Jurkat, Clone E6-1 (cell line): ENCODE measurements at regions not wholly inside any gene's neighbourhood (a gene's known extent, or its start where the extent isn't known, plus 50 kb on each side); places are given as distances from the start of the nearest gene placed in this dataset.
A peak's percentile ranks its signal among the peaks of the same experiment; 100 is the strongest.

ENCODE experiments used
- DNase-seq: peaks from one replicate; pipeline ENCODE4 v3.0.0-alpha.2; 2011; ENCODE audit warnings: low read depth, low spot score
- H3K4me3 ChIP-seq: 2 replicates; pipeline ENCODE4 v1.5.1; 2011; ENCODE audit warnings: mild to moderate bottlenecking, low read length, control low read depth, moderate library complexity

DNA sequence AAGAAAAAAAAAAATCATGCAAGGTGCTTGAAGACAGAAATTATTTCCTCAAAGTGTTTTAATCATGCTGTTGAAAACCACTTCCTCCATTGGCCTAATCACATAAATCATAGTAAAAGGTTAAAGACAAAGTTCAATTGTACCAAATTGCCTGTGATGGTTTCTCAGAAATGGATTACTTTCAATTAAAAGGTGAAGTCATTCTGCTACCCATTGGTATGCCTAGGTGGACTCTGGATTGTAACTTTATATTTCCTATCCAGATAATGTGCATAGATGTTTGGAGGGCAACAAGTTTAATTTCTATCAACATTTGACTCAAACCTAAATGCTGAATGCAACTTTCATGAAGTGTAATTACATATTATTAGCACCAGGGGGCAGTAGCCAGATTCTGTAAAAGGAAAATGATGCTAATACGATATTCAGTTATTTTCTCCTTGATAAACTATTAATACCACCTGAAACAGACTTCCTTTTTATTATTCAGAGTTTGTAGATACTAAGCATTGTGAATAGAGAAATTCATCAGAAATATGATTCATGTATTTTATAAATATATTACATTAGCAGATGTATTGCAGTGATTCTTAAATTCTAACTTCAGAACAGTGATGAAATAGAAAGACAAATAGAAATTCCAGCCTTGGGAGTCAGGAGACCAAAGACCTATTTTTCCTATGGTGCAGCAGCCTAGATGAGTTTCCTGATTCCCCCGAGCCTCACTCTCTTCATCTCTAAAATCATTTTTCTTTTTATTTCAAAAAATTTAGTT, 148.2 kb downstream of the CAAP1 start:
- no peak overlapping the region for H3K4me3 ChIP-seq
- peak; percentile 14 for DNase-seq

DNA sequence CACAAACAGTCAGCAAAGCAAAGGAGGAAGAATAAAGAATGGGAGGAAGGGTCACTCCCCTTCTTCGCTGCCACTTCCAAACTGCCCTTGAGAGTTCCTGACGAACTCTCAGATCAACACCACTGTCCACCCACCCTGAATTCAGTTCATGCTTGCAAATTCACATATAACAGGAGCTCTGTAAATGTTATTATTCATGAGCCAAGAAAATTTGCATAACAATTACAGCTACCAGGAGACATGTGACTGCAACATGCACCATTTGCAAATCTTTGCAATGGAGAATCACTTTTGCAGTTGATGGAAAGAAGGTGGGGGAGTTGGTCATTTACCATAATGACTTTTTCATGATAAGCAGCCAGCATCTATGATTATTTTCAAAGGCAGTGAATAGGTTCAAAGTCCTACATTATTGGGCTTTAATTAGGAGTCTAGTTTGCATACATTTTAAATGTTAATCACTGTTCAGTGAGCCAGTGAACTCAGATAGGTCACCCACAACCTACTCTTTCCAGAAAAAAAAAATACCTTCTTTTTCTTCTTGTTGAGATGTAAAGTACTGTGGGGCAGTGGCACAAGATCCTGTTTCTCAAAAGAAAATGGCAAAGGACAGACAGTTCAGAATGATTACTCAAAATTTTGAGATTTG, 149.7 kb downstream of the CAAP1 start:
- H3K4me3 ChIP-seq, result no peak overlapping the region
- DNase-seq, result no peak

DNA sequence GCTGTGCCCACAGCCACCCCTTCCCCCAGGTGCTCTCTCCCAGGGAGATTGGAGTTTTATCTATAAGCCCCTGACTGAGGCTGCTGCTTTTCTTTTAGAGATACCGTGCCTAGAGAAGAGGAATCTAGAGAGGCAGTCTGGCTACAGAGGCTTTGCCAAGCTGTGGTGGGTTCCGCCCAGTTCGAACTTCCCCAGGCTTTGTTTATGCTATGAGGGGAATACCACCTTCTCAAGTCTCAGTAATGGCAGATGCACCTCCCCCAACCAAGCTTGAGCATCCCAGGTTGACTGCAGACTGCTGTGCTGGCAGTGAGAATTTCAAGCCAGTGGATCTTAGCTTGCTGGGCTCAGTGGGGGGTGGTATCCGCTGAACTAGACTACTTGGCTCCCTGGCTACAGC, 157.4 kb downstream of the CAAP1 start:
- DNase-seq, result no peak

DNA sequence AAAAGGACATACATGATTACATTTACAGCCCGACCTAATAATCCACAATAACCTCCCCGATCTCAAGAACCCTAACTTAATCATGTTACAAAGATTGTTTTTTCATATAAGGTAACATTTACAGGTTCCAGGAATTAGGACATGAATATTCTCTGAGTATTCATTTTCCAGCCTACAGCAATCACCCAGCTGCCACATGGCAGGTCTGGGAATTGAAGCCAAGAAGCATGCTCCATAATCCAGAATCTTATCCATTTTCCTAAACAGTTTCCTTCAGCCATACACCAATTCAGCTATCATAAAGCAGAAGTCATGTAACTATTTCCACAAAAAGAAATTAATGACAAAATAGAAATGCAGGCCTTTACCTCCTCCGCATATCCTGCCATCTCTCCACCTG, 163.4 kb downstream of the CAAP1 start:
- no peak for DNase-seq
- H3K4me3 ChIP-seq, result no peak overlapping the region

More for the DNA sequence above, 157.4 kb downstream of the CAAP1 start:
- no peak overlapping the region for H3K4me3 ChIP-seq

DNA sequence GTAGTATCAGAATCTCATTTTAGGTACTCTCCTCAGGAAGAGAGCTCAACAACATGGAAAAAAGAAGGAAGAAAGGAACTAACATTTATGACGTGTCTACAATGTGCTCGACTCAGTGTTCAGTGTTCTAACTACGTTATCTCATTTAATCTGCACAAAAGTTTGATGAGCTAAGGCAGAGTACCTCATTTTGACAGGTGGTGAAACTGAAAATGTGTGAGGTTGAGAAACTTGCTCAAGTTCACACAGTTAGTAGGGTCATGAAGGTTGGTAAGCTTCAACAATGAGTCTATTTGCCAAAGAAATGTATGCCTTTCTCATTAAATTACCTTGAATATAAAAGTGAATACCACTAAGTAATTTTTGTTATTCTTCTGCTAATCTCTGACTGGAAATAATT, 165.1 kb downstream of the CAAP1 start:
- no peak for DNase-seq
- H3K4me3 ChIP-seq, result no peak overlapping the region

DNA sequence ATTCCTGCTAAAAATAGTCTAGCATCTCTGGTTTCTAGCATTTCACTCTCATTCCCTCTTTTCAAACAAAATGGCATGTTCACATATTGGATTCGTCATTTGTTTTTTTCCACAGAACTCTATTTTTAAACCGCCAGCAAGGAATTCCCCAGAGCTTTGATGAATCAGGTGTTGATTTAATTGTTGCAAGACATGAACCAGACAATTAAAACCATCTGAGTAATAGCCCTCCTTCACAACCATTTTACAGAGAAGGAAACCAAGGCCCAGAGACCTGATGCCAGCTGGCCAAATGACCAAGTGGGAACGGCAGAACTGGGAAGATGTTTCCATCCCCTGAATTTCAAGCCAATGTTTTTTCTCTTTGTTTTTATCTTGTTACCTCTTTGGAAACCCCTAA, 167.0 kb downstream of the CAAP1 start:
- DNase-seq, result no peak

DNA sequence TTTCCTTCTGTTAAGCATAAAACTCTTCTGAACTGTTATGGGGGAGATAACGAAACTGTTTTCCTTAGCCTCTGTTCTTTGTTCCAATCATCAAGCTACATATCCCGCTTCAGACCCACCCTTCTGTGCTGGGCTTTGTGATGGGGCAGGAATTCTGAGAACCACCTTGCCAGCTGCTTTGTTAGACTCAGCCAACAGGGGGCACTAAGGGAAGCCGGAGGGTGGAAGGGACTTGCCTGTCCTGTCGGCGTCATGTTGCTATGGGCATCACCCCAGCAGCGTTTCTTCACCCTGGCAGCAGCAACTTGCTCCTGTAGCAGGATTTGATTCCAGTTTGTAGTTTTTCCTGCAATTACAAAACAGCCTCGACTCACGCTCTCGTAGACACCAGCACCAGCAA, 169.1 kb downstream of the CAAP1 start:
- DNase-seq, result no peak
- no peak overlapping the region for H3K4me3 ChIP-seq

More for the DNA sequence above, 167.0 kb downstream of the CAAP1 start:
- no peak overlapping the region for H3K4me3 ChIP-seq

DNA sequence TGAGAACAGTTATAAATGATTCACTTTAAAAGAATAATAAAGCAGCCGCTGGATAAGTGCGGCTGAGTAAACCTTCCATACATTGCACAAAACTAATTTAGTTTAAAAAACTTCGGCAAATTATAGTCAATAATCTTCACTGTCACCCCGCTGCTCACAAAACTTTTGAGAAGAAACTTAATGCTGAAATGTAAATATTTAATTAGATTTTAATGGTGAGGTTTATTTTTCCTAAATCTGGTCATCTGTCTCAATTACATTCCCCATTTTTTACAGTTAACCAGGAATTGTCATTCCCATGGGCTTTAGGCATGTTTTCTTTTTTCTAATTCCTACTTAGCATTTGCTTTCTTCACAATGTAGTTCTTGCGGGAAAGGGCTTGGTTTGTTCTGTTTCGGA, 169.8 kb downstream of the CAAP1 start:
- no peak overlapping the region for H3K4me3 ChIP-seq
- DNase-seq, result no peak

DNA sequence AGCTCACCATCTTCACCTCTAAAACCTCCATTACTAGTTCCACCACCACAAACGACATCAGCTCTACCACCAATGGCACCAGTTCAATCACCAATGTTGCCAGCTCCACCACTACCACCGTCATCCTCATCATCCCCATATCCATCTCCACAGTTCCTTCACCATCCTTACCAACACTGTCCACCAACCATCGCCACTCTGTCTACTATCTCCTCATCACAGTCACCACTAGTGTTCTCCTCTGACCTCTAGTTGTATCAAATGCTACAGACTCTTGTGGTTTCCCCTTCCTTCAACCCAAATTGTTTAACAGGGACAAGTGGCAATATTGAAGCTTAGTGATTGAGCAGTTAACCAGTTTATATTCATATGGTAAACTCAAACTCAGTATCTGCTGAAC, 182.6 kb downstream of the CAAP1 start:
- no peak overlapping the region for H3K4me3 ChIP-seq
- no peak for DNase-seq

DNA sequence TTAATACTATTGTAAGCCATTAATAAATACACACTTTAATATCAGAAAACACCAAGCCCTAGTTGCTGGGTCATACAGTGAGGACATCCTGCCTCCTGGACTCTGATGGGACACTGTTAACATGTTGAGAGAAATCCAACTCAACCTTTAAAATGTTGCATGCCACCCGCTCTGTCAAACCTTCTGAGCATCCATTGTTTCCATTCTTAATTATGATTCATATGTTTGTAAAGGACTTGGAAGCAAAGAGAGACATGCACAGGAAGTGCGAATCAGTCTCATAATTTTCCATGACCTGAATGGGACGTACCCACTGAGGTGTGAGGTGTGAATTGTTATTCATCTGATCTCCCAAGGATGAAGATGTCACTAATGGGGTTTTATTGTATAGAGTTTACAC, 186.4 kb downstream of the CAAP1 start:
- DNase-seq, result no peak
- H3K4me3 ChIP-seq, result no peak overlapping the region

DNA sequence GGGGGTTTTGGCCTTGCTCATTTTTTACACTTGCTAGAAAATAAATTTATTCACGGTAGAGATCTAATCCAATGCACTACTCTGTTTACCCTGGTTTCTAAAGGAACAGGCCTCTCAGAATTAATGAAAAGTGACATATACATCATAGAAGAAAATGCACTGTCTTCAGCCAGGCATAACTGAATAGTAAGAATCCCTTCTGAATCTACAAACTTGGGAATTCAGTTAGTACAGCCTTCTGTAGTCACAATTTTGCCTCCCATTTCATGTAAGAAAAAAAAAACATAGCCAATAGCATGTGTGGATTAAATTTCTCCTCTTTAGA, 197.3 kb downstream of the CAAP1 start:
- DNase-seq, result no peak
- no peak overlapping the region for H3K4me3 ChIP-seq

DNA sequence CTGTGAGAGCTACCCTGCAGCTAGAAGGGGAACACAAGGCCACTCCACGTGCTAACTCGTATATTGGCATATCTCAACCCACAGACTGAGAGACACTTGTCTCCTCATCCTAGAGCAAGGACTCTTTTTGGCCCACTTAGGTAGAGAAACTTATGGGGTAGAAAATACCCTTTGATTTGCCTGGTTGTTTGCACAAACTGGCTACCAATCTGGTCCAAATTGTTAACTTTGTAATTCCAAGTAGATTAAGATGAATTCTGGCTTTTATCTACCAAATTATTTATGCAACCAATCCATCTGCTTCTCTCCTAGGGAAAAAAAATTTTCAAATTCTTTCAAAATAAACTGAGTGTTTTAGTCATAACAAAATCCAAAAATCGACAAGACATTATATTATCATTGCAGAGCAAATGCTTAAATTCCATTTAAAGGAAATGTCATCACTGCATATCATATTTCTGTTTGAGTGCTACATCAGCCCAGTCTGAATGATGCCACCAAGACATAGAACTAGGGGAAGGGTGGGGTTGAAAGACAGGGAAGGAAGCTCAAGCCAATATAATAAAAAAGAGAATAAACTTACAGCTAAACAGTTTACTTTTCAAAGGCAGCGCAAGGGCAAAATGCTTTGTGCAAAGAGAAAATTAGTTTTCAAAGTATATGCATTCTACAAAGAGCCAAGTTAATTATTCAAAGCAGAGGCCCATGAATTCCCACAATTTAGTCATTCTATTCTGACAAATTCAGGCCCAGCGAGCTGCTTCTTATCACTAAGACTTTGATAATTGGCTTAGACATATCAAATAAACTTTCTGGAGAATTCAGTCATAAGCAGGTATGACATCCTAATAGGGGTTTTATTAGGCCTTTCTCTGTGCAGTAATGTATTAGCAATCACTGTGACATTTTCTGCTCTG, 198.0 kb downstream of the CAAP1 start:
- DNase-seq, result no peak
- H3K4me3 ChIP-seq, result no peak overlapping the region

DNA sequence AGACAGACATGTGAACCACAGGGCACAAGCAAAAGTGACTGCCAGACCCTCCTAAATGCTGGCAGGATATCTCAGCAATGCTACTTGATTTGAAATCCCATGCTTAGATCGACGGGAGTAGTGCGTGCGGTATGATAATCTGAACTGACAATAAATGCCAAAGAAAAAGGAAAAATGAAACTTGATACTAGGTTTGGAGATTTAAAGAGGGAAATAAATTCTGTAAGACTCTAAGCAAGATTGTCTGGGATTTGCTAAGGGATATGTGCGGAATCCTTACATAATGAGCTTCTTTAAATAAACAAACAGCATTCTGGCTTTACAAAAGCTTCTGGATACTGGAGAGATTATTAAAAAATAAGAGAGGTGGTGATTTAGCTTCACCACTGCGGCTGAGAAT, 203.6 kb downstream of the CAAP1 start:
- no peak for DNase-seq
- H3K4me3 ChIP-seq, result no peak overlapping the region

DNA sequence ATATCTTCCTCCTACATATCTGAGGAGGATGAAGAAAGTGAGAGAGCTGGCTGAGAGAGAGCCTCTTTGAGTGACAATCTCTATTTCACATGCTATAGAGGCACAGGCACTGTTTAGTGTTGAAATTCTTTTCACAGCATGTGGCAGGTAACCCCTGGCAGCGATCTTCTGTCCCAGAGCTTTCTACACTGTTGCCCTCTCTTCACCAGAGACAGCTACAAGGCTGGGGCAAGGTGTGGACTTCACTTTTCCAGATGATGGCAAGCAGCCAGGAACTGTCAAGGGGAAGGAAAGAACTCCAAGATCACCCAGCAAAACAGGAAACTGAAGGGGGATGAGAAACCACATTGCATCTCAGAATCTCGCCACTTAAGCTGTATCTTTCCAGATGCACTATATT, 205.2 kb downstream of the CAAP1 start:
- DNase-seq, result no peak
- H3K4me3 ChIP-seq, result no peak overlapping the region

DNA sequence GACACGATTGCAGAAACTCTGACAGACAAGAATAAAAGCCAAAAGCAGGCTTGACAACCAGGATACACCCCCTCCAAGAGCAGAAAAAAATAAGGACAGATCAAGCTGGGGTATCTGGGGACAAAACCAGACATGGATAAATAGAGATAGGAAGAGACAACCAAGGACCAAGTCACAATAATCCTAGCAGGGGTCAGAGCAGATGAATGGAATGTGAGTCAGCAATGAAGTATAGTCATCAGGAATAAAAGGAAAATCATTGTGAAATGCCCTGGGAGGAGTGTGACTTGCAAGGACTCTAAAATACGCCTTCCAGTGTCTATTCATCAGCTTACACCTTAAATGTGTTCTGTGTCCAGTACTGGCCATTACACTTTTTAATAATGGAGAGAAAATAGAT, 206.8 kb downstream of the CAAP1 start:
- no peak overlapping the region for H3K4me3 ChIP-seq
- no peak for DNase-seq

DNA sequence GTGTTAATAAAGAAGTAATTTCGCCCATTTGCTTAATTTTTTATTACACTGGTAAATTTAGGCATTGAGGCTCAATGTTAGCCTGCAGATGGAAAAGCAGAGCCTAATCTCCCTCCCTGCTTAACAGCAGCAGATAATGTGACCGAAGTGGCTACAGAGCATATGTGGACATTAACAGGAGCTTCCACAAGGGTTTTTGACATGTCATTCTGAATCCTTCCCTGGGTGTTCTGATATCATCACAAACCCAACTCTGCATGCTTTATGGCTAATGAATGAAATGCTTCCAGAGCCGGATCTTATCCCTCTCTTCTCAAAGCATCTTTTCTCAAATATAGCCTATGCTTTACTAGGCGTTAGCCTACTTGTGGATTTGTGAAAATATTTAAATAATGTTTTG, 208.6 kb downstream of the CAAP1 start:
- no peak overlapping the region for H3K4me3 ChIP-seq
- no peak for DNase-seq

DNA sequence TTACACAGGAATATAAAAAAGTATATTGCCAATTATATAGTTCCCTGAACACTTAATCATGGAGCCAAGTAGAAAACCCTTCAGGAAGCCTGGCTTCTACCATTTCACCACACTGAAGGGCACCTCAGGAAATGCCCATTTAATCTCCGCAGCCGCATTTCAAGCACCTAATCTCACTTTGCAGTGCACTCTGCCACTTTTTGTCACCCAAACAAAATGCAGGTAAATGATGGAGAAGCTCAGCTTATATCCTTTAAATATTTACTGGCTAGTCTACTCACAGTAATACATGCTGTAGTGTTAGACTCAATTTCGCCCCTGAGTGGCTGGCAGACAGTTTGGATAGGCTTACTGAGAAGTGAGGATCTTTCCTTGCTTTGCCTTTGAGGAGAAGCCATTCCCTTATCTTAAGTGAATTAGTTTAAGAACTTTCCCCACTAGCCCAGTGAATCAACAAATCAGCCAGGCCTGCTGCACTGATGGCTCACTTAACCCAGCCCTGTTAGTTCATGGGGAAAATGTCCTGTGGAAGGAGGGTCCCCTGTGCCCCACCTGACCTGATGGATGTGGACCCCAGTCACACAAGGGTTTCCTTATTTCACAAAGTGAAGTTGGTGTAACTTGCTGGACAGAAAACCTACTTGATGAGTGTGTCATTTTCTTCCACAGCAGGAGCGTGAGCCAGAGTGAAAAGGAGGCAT, 209.7 kb downstream of the CAAP1 start:
- no peak overlapping the region for H3K4me3 ChIP-seq
- no peak for DNase-seq

DNA sequence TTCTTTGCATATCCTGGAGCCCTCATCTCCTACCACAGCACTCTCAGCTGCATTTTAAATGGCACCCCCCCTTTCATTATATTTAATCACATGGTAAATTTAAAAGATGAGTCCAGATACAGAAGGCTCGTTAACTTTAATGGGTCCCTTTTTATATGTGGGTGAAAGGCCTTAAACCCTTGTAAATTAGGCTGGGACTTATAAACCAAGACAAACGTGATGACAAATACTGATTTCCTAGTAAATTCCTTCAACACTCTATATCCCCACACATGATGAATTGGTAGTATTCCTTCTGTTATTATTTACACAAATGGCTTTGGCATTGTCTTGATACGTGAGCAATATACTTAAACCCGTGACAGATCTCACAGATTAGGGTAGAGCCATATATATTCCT, 210.6 kb downstream of the CAAP1 start:
- H3K4me3 ChIP-seq, result no peak overlapping the region
- no peak for DNase-seq

DNA sequence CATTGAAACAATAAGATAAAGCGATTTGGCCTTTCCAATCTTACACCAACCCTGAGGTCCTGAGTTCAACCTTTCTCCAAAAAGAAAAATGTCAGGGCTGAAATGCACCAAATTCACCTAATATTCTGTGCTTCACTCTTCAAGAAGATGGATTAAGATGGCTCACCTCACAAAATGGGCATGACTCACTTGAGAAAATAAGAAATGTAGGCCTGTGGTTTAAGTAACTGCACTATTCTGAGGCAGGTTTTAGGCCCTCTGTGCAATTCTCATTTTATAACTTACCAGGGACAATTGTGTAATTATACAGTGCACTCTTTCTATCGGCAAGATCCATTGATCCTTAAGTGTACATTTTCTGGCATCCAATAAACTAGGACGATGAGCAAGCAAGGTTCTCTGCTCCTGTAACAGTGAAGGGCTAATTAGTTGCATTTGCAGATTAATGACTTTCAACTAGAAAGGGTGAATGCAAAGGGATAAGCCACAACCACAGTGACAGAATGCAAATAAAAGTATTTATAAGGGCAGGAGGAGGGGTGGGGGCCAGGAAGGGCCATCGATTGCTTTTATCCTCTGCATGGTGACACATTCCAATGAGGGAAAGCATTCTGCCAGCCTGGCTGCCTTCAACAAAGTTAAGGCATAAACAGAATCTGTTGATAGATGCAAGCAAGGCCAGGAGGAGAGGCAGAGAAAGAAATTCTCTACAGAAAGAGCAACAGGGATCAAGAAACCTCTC, 214.5 kb downstream of the CAAP1 start:
- H3K4me3 ChIP-seq, result no peak overlapping the region
- no peak for DNase-seq
